ENCODE measurements at regions not wholly inside any gene's neighbourhood (a gene's known extent, or its start where the extent isn't known, plus 50 kb on each side); places are given as distances from the start of the nearest gene placed in this dataset.
A peak's percentile ranks its signal among the peaks of the same experiment; 100 is the strongest.

DNA sequence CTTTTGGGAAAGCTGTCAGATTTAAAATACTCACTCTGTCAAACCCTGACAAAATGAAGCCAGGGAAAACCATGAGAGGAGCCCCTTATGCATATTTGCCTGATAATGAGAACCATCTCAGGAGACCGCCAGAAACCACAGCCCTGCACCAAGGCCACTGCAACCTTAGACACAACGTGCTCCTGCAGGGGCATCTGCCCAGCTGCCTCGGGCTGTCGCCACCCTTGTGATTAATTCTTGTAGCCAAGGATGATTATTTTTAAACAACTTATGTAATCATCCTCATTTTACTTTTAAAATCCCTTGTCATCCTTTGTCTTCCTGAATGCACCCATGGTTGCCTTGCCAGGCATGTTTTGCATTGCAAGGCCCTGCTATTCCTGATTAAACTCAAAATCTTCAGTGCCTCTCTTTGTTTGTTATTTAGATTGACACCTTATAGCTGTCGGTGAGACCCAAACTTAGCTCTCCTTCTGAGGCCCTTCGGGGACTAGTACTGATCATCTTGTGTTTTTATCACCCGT, 766.4 kb upstream of the TMEM132C start:
- no peak for DNase-seq (ENCODE audit: low spot score)

DNA sequence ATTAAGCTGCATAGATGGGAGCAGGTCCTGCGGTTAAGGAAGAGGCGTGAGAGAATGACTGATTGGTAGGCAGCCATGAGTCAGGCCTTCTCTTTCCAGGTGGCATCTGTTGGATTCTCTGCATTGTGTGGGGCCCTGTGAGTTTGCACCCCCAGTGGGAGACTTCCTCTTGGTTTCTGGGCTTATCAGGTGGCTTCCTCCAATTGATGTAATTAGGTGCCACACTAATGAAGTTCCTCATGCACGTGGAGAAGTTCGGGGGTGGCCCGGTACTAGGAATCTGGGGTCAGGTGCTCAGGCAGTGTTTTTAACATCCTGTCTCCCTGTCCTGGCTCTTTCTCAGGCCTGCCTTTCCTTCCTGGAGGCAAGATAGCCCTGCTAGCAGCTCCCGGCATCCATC, 765.1 kb upstream of the TMEM132C start:
- DNase-seq (ENCODE audit: low spot score) = no peak

DNA sequence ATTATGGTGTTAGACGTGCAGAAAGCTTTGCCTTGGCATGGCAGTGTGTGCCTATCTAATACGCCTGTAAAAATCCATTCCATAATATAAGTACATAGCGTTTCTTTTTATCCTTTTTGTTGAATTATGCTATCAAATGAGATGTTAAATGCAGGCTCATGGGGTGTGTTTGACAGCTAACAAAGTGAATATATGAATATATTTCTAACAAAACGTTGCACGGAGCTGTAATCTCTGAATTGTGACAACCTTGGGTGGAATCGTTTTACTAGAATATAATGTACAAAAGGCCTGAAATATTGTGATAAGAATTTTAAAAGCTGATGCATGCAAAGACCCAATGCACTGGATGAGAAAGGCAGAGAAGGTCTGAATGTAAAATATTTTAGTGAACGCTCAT, 763.7 kb upstream of the TMEM132C start:
- no peak for DNase-seq (ENCODE audit: low spot score)

DNA sequence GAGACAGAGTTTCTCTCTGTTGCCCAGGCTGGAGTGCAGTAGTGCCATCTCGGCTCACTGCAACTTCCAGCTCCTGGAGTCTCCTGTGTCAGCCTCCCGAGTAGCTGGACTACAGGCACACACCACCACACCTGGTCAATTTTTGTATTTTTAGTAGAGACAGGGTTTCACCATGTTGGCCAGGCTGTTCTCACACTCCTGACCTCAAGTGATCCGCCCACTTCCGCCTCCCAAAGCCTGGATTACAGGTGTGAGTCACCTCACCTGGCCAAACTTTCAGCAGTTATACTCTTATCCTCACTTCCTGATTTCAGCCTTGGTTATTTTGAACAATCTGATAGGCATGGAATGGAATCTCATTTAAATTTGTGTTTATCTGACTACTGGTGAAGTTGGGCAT, 763.0 kb upstream of the TMEM132C start:
- peak; percentile 30 for DNase-seq (ENCODE audit: low spot score)

DNA sequence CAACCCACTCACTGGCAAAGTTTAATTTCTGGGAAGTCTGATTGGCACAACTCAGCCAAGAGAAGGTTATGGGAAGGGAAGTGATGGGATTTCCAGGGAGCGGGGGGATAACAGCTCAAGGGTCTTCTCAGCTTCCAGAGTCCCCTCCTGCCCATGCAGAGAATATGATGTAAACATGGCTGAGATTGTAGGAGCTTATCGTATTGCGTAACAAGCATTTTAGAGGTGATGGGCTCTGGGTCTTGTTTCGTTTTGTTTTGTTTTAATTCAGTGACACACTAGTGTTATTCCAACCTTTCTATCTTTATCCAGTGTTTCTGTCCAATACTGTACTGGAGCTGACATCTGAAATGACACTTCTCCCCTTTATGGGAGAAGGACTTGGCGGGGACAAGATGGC, 762.1 kb upstream of the TMEM132C start:
- DNase-seq (ENCODE audit: low spot score) = no peak

DNA sequence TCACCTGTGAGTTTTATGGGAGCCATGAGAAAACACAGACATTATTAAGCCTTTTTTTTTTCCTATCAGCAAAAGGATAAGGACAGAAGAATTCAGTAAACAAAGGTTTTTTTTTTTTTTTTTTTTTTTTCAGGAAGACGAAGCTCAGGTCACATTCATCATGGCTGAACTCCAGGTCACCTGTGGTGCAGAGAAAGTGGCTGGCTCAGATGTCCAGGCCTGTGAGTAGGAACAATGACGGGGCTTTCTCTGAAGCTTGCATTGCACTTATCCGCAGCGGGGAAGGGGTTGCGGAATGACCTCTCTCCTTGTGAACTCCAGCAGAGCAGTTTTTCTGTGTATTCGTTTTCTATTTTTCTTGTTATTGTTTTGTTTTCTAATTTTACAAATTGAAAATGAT, 759.6 kb upstream of the TMEM132C start:
- no peak for DNase-seq (ENCODE audit: low spot score)

DNA sequence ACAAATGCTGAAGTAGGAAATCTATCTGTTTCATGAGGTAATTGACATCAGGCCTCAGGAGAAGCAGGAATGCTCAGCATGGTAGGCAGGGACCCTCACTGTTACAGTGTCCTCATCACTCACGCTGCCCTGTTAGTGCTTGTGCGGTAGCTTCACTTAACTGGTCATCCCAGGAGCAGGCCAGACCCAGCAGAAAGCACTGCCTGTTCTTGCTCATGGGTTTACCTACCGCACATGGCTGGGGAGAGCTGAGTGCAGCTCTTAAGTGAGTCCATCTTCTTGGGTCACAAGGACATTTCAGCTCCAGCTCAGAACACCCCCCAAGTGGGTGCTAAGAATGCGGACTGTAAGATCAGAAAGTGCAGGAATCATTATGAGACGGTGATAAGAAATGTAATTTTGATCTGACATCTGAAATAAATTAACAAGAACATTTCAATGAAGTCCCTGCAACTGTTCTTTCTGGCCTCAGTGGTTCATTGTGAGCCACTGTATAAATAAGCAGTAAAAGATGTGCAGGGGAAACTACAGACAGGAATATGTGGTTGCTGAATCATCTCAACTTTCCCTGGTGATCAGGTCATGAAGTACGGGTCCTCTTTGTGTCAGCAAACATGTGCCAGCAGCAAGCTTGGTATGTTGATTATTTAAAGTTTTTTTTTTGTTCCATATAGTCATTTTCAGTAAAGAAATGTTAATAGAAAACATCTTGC, 757.7 kb upstream of the TMEM132C start:
- DNase-seq (ENCODE audit: low spot score) = no peak

DNA sequence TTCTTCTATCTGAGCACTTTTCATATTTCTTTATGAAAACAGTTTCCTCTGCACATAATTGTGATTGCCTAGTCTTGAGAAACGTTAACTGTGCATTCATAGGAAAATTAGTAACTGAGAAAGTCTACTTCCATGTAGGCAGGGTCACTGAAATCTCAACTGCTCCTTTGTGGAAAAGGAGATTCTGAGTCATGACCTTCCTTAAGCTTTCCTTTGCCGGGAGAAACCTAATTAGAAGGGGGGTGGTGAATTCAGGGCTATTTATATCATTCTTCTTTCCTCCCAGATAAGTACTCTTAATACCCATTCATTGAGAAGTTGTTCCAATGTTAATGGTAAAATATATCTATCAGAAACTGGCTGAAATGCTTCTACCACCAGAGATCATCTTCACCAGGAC, 751.0 kb upstream of the TMEM132C start:
- no peak for DNase-seq (ENCODE audit: low spot score)

DNA sequence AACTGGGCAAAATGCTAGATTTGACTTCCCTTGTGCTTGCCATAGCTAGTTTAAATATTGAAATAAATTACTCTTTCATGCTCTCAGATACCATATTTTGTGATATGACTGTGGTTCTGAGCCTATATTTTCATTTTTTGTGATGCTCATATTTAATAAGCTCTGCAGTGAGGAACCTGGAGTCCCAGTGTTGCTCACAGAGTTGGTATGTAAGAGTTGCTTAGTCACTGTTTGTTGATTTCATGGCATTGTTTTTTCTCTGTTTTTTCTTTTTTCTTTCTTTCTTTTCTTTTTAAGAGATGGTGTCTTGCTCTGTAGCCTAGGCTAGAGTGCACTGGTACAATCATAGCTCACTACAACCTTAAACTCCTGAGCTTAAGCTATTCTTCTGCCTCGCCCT, 750.5 kb upstream of the TMEM132C start:
- no peak for DNase-seq (ENCODE audit: low spot score)

DNA sequence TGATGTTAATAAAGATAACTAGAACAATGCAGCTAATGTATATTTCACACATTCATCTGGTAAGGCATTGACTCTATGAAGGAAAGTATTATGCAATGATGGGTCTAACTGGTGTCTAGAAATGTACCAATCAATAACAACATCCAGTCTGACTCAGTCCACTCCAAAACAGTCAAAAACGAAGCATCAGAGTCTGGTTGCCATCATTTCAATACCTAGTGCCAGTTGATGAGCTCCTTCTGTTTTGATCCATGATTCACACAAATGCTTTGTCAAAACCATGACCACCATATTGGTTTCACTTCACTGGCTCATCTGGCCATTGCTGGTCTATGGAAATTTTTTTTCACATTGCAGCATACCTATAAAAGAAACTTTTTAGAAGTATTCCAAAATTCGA, 747.2 kb upstream of the TMEM132C start:
- no peak for DNase-seq (ENCODE audit: low spot score)

DNA sequence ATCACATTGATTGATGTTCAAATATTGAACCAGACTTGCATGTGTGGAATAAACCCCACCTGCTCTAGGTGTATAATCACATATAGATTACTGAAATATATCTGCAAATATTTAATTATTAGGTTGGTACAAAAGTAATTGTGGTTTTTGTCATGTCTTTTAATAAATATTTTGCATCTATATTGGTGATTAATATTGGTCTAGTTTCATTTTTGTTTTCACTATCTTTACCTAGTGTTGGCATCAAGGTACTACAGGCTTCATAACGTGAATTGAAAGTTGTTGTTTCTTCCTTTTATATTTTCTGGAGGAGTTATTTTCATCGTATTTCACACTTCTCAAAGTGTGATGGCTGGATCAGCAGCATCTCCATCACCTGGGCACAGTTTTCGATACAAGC, 740.0 kb upstream of the TMEM132C start:
- no peak for DNase-seq (ENCODE audit: low spot score)

DNA sequence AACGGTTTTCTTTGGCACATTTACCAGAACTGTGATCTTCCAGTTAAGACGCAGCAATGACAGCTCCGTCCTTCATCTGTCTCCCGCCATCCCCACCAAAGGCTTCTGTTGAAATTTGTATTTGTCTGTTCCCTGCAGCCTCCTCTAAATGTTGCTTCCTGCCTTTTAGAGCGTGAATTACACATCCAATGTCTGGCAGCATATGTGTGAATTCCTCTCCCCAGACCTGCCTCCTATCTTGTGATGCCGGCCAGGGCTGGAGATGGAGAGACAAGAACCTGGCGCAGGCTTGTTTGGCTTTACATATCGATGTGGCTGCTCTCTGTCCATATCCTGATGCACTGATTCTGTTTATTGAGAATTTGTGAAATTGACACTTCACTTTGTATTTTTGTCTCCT, 738.4 kb upstream of the TMEM132C start:
- no peak for DNase-seq (ENCODE audit: low spot score)

DNA sequence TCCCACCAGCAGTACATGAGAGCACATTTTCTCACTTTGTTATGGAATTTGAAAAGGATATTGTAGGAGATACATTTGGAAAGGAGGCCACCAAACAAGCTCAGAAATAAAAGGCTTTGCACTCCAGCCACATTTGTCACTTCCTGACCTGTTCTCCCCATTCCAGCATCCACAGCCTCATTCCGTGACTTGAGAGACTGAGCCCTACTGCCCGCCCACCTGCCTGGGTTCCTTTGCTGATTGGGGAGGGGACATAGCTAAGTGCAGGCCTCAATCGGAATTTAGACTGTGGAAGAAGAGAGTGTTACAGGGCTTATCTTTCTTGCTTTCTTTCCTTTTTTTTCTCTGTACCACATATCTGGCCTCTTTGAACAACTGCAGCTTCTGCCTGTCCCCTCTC, 735.4 kb upstream of the TMEM132C start:
- DNase-seq (ENCODE audit: low spot score) = no peak

DNA sequence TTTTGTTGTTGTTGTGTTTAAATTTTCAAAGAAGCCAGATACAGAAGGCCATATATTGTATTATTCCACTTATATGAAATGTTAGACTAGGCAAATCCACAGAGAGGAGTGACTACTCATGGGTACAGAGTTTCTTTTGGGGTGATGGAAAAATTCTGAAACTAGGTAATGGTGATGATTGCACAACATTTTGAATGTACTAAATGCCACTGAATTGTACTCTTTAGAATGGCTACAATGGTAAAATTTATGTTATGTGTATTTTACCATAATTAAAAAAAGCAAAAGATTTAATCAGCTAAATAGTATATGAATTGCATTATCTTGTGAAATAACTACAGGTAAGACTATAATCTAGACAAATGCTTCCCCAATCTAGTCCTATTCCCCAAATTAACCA, 733.6 kb upstream of the TMEM132C start:
- no peak for DNase-seq (ENCODE audit: low spot score)

DNA sequence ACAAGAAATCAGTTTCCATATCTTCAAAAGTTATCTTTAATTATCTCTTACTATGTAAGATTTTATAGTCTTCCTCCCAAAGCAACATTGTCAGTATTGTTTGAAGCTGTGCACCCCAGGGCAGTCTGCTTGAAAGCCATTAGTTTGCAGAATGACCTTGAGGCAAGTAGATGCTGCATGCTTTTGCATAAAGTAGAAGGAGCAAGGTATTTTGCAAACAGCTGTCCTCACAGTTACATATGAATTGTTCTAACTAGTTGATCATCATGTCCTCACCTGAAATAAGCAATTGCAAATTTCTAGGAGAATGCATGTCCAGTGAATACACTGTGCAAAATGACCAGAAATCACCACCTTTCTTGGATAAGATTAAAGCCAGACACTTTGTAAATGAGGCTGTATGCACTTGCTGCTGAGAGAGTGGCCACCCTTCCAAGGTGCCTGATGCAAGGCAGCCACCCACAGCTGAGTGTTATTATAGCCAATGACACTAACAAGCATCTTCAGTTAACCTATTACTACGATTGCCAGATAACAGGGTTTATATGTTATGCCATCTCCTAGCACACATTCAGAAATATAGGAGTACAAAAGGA, 730.0 kb upstream of the TMEM132C start:
- no peak for DNase-seq (ENCODE audit: low spot score)

DNA sequence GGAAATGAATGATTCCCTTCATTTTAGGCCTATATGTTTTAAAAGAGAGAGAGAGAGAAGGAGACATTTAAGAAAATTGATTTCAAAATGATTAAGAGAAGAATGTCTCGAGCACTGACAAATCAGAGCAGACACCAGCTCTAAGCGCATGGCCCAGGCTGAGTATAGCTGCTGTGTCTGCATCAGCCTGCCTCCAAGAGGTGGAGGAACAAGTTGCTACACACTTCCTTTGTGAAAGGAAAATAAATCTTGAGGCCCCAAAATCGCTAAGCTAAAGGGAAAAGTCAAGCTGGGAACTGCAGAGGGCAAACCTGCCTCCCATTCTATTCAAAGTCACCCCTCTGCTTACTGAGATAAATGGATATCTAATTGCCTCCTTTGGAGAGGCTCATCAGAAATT, 728.7 kb upstream of the TMEM132C start:
- no peak for DNase-seq (ENCODE audit: low spot score)

DNA sequence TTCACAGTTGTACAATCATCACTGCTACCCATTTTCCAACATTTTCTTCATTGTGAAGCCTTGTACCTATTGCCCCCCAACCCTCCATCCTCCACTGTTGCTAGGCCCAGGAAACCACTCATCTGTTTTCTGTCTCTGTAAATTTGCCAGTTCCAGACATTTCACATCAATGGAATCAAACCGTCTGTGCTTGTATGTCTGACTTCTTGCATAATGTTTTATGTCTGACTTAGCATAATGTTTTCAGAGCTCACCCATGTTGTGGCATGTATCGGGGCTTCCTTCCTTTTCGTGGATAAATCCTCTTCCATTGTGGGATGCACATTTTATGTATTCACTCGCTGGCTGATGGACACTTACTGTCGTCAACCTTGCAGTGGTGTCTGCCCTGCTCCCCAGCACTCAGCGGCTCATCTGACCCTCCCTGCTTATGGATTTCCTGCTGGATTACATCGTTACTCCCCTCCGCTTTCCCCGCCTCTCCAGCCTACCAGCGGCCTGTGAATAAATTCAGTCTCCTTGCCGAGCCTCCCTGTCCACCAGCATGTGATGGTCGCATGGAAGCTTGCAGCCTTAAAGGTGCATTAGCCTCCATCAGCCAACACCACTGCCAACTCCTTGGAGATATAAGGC, 727.6 kb upstream of the TMEM132C start:
- no peak for DNase-seq (ENCODE audit: low spot score)

DNA sequence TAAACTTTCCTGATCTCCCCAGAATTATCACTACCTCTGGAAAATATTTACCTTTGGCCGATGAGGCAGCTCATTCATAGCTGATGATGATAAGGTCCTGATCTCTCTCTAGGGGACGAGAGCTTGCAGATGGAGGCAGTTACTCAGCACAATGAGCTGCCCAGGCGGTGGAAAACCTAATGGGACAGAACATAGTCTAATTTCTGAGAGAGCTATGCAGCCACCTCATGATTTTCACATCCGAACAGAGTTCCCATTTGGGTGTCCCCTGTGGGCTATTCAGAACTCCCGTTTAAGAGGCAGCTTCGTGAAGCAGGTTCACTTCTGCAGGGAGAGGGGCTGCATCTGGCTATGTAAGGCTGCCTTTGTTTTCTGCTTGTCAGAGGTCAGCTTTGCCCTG, 724.6 kb upstream of the TMEM132C start:
- DNase-seq (ENCODE audit: low spot score) = no peak

DNA sequence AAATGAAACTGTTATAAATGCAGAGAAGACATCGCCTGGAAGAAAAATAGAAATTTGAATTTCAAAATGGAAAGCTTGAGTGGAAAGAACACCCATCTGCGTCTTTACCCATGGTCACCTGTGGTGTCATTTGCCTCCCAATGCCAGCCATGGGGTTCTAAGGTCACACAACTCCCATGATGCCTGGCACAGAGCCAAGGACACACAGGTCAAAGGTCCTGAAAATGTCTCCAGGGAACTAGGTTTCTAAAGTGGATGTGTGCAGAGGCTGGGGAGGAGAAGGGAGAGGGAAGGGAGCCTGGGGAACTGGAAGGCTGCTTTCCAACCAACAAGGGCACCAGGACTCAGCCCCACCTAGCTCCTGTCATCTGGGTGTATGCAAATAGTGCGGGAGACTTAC, 724.0 kb upstream of the TMEM132C start:
- no peak for DNase-seq (ENCODE audit: low spot score)

DNA sequence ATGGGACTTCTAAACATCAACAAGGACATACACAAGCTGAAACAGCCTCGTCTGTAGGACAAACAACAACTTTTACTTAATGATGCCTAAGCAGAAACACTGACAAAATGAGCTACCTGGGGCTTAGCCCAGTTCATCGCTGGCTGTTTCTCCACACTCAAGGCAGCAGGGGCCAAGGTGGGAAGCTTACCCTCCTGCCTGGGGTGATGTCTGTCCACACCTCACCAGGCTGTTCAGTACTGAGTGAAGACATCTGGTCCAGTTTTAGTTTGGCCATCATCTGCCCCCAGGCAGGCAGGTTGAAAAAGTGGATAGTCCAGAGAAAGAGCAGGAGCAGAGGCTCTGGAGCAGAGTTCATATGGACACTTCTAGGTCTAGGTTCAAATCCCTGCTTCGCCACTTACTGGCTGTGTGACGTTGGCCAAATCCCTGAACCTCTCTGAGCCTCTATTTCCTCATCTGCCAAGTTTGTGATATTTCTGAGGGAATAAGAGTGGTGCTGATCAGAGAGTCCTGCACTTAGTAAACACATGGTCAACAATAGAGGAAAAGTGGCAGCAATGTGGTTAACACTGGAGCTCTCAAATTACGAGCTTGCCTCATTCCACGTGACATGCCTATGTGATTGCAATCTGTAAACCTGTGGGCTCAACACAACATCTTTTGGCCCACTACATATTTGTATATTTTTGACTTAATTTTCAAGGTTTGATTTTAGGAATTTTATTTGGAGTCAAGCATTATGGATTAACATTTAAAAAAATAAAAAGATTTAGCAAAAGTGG, 720.1 kb upstream of the TMEM132C start:
- DNase-seq (ENCODE audit: low spot score) = no peak

DNA sequence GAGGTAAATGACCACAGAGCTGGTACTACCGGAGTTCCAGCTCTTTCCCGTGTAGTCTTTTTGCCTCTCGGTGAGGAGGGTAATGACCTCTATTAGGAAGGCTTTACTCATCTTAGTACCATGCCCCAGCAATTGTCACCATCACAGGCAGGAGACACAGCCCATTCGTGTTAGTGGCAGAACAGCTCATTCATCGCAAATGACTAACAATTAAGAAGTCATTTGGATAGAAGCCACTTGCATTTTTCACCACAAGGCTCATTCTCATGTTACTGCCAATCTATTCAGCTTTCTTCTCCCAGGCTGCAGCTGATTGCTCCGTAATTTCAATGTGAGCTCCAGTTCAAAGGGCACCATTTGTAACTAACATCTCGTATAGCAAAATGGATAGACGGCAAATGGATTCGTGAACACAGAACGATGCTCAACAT, 718.8 kb upstream of the TMEM132C start:
- DNase-seq (ENCODE audit: low spot score) = no peak

DNA sequence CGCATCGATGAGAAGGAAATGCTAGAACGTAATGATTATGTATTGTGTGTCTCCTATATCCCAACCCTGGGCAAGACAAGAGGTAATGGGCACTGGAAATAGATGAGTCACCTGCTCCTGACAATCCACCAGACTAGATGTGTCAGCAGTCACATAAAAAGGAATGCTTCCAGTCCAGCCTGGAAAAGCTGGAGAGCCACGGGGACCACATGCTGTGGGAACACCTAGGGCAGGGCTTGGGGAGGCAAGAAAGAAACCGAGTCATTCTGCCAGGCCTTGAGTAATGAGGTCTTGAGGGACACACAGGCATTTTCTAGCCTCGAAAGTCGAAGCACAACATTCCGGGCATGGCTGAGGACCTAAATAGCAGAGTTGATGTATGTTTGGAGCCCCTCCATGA, 716.7 kb upstream of the TMEM132C start:
- no peak for DNase-seq (ENCODE audit: low spot score)

Measured in HT-29 (cell line).